ENCODE measurements at regions not wholly inside any gene's neighbourhood (a gene's known extent, or its start where the extent isn't known, plus 50 kb on each side); places are given as distances from the start of the nearest gene placed in this dataset.

GRCh38 chr5:165188556-165189175 lies 1683.2 kb downstream of the MAT2B start:
- Mint-ChIP-seq H3K27ac (no peak overlapping the region), H3K4me1 (no peaks in the 10 kb centered on the region), H3K36me3 (no peaks in the 10 kb centered on the region), H3K9me3 (peaks cover 11% of the 10 kb centered on the region), H3K4me3 (no peak overlapping the region)
- ATAC-seq (no peak), DNase-seq (ENCODE audit: low spot score in 2 of 2) (no peak)

DNA sequence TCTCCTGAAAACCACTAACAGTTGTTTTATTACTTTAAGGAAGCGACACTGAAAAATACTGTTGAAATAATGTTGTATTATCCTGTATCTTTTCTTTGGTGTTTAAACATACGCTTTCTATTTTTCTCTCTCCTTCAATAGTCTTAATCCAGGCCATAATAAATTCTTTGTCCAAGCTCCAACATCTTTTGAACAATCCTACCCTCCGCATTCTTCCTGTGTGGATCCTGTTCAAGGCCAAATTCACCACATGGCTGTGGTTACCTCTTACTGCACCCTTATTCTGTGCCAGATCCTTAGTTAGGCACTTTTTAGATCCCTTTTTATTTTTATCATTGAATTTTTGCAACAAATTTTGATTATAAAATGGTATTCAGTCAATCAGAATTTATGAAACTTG lies 1691.5 kb downstream of the MAT2B start:
- Mint-ChIP-seq H3K9me3 (peaks cover 4% of the 10 kb centered on the region), H3K4me3 (no peak overlapping the region), H3K36me3 (no peaks in the 10 kb centered on the region), H3K27ac (no peak overlapping the region), H3K4me1 (no peaks in the 10 kb centered on the region)
- no peak for ATAC-seq
- DNase-seq (ENCODE audit: low spot score in 2 of 2): no peak

DNA sequence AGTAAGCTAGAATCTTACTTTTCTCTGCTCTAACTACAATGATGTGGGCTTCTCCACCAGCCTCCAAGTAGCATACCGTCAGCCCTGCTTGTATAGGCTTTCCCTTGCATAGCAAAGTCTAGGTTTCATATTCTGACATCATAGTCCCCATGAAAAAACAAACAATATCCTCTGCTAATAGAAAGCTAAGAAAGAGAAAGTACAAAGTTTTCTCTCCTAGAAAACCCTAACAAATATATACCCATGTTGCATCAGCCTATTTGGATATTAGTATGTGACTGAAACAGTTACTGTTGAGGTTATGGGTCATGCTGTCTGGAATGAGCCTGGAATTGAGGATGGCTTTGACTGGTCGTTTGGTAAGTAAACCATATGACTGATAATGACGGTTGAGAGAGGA lies 1696.0 kb downstream of the MAT2B start:
- ATAC-seq (no peak), DNase-seq (ENCODE audit: low spot score in 2 of 2) (no peak)
- H3K4me1 Mint-ChIP-seq: no peaks in the 10 kb centered on the region
- no peak overlapping the region for H3K27ac Mint-ChIP-seq
- H3K4me3 Mint-ChIP-seq: no peak overlapping the region
- H3K36me3 Mint-ChIP-seq: no peaks in the 10 kb centered on the region
- peaks cover 8% of the 10 kb centered on the region for H3K9me3 Mint-ChIP-seq

DNA sequence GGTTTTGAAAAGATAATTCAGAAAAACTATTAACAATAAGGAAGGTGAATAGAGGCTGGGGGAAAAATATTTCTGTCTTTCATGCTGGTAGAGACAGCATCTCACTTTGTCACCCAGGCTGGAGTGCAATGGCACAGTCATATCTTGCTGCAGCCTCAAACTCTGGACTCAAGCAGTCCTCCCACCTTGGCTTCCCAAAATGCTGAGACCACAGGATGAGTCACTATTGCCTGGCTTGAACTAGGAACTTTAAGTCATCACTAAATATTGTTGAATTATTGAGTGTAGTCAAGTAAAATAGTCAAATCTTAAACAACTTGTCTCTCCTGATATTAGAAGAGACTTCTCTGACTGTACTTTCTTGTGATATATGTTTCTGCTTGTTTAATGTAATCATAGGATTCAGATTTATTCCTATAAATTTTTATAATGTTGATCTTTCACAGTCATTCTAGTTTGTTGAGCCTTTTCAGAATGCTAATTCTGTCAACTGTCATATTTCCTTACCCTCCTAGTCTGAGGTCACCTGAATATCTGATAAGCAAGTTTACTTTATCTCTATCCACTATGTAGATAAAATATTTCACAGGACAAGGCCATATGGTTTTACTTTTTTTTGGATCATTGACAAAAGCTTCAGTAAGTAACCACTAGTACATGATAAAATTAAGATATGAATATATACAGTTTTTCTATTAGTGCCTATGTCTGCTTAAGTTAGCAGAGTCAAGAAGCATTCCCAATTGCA lies 1696.5 kb downstream of the MAT2B start:
- H3K4me1 Mint-ChIP-seq: no peaks in the 10 kb centered on the region
- no peak overlapping the region for H3K27ac Mint-ChIP-seq
- DNase-seq (ENCODE audit: low spot score in 2 of 2) (no peak), ATAC-seq (no peak)
- peaks cover 6% of the 10 kb centered on the region for H3K9me3 Mint-ChIP-seq
- H3K4me3 Mint-ChIP-seq: no peak overlapping the region
- H3K36me3 Mint-ChIP-seq: no peaks in the 10 kb centered on the region

DNA sequence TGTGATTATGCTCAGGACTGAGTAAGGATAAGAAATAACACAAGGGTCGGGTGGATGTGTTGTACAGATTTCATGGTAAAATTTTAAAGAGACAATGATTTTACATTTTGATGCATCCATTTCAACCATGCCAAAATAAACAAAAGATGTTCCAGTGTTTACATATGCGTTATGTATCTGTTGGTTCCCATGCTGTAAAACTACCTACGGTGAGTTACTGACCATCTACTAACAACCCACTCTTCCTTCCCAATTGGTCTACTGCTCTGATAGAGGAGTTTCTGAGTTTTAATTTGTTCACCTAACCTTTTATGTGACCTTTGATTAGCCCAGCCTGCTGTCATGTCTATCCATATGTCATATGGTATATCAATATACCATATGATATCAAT lies 1697.1 kb downstream of the MAT2B start:
- no peak overlapping the region for H3K4me3 Mint-ChIP-seq
- peaks cover 3% of the 10 kb centered on the region for H3K9me3 Mint-ChIP-seq
- DNase-seq (ENCODE audit: low spot score in 2 of 2): no peak
- no peak overlapping the region for H3K27ac Mint-ChIP-seq
- no peaks in the 10 kb centered on the region for H3K36me3 Mint-ChIP-seq
- ATAC-seq: no peak
- no peaks in the 10 kb centered on the region for H3K4me1 Mint-ChIP-seq

GRCh38 chr5:165209101-165209727 lies 1703.8 kb downstream of the MAT2B start:
- Mint-ChIP-seq H3K4me3 (no peak overlapping the region), H3K27ac (no peak overlapping the region), H3K36me3 (no peaks in the 10 kb centered on the region), H3K4me1 (no peaks in the 10 kb centered on the region), H3K9me3 (peaks cover 3% of the 10 kb centered on the region)
- ATAC-seq (no peak), DNase-seq (ENCODE audit: low spot score in 2 of 2) (no peak)

DNA sequence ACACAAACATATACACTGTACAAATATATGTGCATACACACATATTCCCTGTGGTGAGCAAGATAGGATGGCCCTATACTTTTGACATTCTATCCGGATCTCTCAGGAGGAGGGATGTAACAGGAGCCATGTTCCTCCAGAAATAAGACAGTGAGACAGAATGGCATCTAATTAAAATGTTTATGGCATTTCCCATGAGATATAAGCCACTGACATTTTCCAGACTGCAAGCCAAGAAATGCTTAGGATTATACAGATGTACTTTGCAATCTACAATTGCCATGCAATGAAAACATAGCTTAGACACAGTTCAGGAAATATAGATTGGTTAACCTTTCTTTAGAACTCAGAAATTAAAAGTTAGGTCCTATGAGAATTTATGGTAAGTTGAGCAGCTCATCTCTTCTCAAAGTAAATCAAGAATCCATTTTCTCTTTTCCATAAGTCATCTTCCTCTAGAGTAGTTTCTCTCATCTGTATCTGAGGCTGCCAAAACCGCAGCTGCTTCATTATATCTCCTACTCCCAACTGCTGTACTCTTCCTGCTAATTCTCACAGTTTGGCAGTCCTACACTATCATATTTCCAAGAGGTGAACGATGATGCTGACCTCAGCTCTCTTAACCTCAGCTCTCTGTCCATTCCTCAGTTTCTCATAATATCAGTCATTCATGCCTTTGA lies 1719.1 kb downstream of the MAT2B start:
- DNase-seq (ENCODE audit: low spot score in 2 of 2): no peak
- peaks cover 14% of the 10 kb centered on the region for H3K9me3 Mint-ChIP-seq
- no peak overlapping the region for H3K27ac Mint-ChIP-seq
- H3K4me3 Mint-ChIP-seq: no peak overlapping the region
- no peaks in the 10 kb centered on the region for H3K36me3 Mint-ChIP-seq
- no peak for ATAC-seq
- no peaks in the 10 kb centered on the region for H3K4me1 Mint-ChIP-seq

GRCh38 chr5:165227515-165227914 lies 1722.1 kb downstream of the MAT2B start:
- Mint-ChIP-seq H3K9me3 (peaks cover 13% of the 10 kb centered on the region), H3K36me3 (no peaks in the 10 kb centered on the region), H3K4me3 (no peak overlapping the region), H3K4me1 (no peaks in the 10 kb centered on the region), H3K27ac (no peak overlapping the region)
- ATAC-seq (no peak), DNase-seq (ENCODE audit: low spot score in 2 of 2) (no peak)

GRCh38 chr5:165228184-165228583 lies 1722.8 kb downstream of the MAT2B start:
- DNase-seq (ENCODE audit: low spot score in 2 of 2) (no peak), ATAC-seq (no peak)
- Mint-ChIP-seq H3K36me3 (no peaks in the 10 kb centered on the region), H3K4me1 (no peaks in the 10 kb centered on the region), H3K9me3 (peaks cover 7% of the 10 kb centered on the region), H3K27ac (no peak overlapping the region), H3K4me3 (no peak overlapping the region)

DNA sequence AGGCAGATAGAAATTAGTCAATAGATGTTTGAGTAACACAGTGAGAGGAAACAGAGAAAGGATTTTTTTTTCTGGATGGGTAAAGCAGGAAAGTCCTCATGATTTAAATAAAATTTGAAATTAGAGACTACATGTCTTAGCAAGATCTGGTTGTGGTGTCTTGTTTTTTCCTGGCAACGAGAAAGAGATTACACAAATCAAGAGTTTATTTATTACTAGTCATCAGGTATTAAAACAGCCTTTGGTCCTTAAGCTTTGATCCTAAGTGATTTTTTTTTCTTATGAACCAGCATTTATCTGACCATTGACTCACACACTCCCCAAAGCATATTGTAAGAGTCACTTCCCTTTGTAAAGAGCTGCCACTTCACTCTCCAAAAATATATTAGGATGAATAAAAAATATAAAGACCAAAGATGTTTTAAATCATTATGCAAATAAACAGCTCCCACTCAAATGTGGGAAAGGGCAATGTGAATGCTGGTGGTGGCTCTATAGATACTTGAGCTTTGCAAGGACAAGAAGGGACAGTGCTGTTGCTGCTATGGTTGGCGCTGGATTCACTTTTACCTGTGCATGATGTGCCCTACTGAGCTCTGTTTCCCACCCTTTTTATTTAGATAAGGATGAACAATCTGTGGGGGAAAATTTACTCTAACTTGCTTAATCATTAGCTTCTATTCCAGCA lies 1726.5 kb downstream of the MAT2B start:
- Mint-ChIP-seq H3K9me3 (peaks cover 6% of the 10 kb centered on the region), H3K4me3 (no peak overlapping the region), H3K27ac (no peak overlapping the region), H3K36me3 (no peaks in the 10 kb centered on the region), H3K4me1 (no peaks in the 10 kb centered on the region)
- ATAC-seq: no peak
- no peak for DNase-seq (ENCODE audit: low spot score in 2 of 2)

DNA sequence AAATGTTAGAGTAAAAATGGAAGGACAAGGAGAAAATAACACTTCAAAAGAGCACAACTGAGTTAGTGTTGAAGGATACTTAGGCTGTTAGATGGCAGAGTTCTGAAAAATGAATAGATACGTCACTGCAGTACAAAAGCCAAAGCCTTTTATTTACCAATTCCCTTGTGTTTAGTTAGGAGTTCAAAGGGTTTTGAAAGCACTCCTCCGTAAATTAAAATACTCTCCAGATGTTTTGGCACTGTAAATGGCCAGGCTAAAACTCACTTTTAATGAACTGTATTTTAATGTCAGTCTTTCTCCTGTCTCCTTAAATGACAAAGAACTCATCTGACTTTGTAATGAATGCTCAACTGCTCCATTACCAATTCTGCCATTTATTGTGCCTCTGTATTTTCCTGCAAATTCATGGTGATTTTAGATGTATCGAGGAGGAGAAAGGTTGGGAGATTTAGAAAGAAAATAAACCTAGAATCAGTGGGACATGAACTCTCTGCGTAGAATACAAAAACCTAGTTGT lies 1727.2 kb downstream of the MAT2B start:
- no peak for DNase-seq (ENCODE audit: low spot score in 2 of 2)
- no peak overlapping the region for H3K27ac Mint-ChIP-seq
- peaks cover 6% of the 10 kb centered on the region for H3K9me3 Mint-ChIP-seq
- no peak for ATAC-seq
- no peak overlapping the region for H3K4me3 Mint-ChIP-seq
- H3K36me3 Mint-ChIP-seq: no peaks in the 10 kb centered on the region
- H3K4me1 Mint-ChIP-seq: no peaks in the 10 kb centered on the region

- peaks cover 8% of the 10 kb centered on the region for H3K9me3 Mint-ChIP-seq
- no peaks in the 10 kb centered on the region for H3K4me1 Mint-ChIP-seq
- DNase-seq (ENCODE audit: low spot score in 2 of 2): no peak
- no peaks in the 10 kb centered on the region for H3K36me3 Mint-ChIP-seq
- ATAC-seq: no peak
- H3K27ac Mint-ChIP-seq: no peak overlapping the region
- no peak overlapping the region for H3K4me3 Mint-ChIP-seq
Observed at GRCh38 chr5:165241811-165242210, 1736.4 kb downstream of the MAT2B start.

GRCh38 chr5:165242646-165243045 lies 1737.2 kb downstream of the MAT2B start:
- Mint-ChIP-seq H3K4me1 (no peaks in the 10 kb centered on the region), H3K9me3 (peaks cover 8% of the 10 kb centered on the region), H3K4me3 (no peak overlapping the region), H3K36me3 (no peaks in the 10 kb centered on the region), H3K27ac (no peak overlapping the region)
- ATAC-seq (no peak), DNase-seq (ENCODE audit: low spot score in 2 of 2) (no peak)

GRCh38 chr5:165244407-165244806 lies 1739.0 kb downstream of the MAT2B start:
- ATAC-seq (no peak), DNase-seq (ENCODE audit: low spot score in 2 of 2) (no peak)
- peaks cover 8% of the 10 kb centered on the region for H3K9me3 Mint-ChIP-seq
- no peaks in the 10 kb centered on the region for H3K4me1 Mint-ChIP-seq
- no peak overlapping the region for H3K4me3 Mint-ChIP-seq
- H3K27ac Mint-ChIP-seq: no peak overlapping the region
- H3K36me3 Mint-ChIP-seq: no peaks in the 10 kb centered on the region

DNA sequence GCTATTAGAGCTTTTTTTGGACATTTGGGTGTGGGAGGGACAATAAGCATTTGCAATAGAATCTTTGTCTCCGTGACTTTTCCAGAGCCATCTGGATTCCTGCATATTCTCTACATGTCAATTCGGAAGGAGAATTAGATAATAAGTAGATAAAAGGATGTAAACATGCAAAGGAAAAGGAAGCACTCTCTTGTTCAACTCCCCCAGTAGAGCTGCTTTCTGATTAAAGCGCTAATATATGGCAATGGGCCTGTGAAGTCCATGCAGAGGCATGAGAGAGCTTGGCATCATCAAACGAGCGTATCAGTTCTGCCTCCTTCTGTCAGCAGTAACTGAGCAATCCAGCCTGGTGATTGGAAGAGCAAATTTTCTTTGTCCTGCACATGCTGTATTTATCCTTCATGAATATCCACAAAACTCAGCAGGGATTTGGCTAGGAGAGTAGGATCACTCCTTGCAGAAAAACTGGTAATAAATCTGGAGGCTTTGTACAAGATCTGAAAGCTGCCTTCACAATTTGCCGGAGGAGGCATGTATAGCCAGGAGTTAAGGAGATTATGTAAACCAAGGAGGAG lies 1752.9 kb downstream of the MAT2B start:
- Mint-ChIP-seq H3K9me3 (peaks cover 6% of the 10 kb centered on the region), H3K4me1 (no peaks in the 10 kb centered on the region), H3K36me3 (no peaks in the 10 kb centered on the region), H3K4me3 (no peak overlapping the region), H3K27ac (no peak overlapping the region)
- ATAC-seq (no peak), DNase-seq (ENCODE audit: low spot score in 2 of 2) (no peak)
